MM.1S (cell line): ENCODE measurements at regions not wholly inside any gene's neighbourhood (a gene's known extent, or its start where the extent isn't known, plus 50 kb on each side); places are given as distances from the start of the nearest gene placed in this dataset.

ENCODE experiments used
- EZH2 ChIP-seq: fragments of 300-600 bp; sonication (generic); optimal IDR thresholded peaks from 2 replicates; pipeline ENCODE3; 2017; ENCODE audit warnings: low read depth, mild to moderate bottlenecking, antibody characterized with exemption, low read length, mixed read lengths
- EZH2phosphoT487 ChIP-seq: fragments of 300-600 bp; sonication (generic); IDR thresholded peaks from 2 replicates; pipeline ENCODE4 v1.6.1; 2018; ENCODE audit warnings: antibody characterized with exemption, low read length
- TF ChIP-seq, protein P1 (sequence below): fragments of 300-600 bp; sonication (generic); IDR thresholded peaks from 2 replicates; pipeline ENCODE4 v1.5.1; 2016; ENCODE audit warnings: antibody characterized with exemption, low read length, mixed read lengths

DNA sequence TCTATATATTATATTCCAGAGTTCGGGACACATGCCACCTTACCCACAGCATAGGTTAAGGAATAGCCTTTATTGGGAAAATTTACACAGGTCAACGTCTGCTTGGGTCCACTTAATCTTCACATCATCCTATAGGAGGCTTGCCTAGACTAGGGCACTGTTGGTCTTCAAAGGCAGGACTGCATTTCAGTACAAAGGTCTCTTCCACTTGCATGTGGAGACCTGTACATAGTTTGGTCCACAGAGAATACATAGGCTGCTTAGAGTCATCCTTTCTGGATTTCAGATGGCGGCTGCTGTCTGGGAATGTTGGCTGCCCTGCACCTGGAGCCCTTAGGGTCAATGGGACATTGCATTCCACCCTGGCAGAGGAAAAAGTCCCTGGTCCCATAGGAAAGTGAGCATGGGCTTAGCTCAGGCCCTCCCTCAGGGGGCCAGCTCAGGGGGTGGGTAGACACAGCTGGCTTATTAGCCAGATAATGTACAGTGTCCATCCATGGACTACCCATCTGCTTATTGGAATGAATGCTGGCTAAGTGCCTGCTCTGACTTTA, 75.3 kb upstream of the TGFBR2 start:
- TF ChIP-seq, protein P1, sequence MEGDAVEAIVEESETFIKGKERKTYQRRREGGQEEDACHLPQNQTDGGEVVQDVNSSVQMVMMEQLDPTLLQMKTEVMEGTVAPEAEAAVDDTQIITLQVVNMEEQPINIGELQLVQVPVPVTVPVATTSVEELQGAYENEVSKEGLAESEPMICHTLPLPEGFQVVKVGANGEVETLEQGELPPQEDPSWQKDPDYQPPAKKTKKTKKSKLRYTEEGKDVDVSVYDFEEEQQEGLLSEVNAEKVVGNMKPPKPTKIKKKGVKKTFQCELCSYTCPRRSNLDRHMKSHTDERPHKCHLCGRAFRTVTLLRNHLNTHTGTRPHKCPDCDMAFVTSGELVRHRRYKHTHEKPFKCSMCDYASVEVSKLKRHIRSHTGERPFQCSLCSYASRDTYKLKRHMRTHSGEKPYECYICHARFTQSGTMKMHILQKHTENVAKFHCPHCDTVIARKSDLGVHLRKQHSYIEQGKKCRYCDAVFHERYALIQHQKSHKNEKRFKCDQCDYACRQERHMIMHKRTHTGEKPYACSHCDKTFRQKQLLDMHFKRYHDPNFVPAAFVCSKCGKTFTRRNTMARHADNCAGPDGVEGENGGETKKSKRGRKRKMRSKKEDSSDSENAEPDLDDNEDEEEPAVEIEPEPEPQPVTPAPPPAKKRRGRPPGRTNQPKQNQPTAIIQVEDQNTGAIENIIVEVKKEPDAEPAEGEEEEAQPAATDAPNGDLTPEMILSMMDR, result no peak
- TF ChIP-seq EZH2phosphoT487 (no peak), EZH2 (no peak)
